Cerebellar cortex (tissue), 1 donor: ENCODE measurements at regions not wholly inside any gene's neighbourhood (a gene's known extent, or its start where the extent isn't known, plus 50 kb on each side); places are given as distances from the start of the nearest gene placed in this dataset.
"Not testable (repeated sequence)": the region's sequence is repeated elsewhere in the genome, so short reads cannot be mapped to it uniquely, and the experiment has no call there.

ENCODE experiments used
- DNase-seq: peaks from one replicate; pipeline ENCODE4 v3.0.0-alpha.2; 2015; ENCODE audit warnings: low spot score

GRCh38 chr9:96131825-96132224 is 170.2 kb downstream of the HSD17B3 start:
- DNase-seq: no peak

- no peak for DNase-seq
Measured at GRCh38 chr9:96130970-96131369, 171.0 kb downstream of the HSD17B3 start.

DNA sequence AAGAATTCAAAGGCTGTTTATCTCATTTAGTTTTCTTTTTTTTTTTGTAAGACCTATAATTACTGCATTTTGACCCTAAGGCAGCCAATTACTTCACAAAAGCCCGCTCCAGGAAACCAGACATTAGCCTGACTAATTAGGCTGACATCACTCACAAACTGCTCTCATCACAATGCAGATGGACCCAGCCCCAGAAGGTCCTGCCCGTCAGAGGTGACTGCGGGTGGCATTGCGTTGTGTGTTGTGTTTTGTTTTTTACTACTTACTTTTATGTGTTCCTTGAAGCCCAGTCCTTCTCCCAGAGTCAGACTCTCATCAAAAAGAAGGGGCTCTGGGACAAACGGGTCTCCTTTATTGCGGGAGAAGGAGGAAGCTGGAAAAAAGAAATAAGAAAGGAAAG is 172.2 kb downstream of the HSD17B3 start:
- DNase-seq: no peak

GRCh38 chr9:96128880-96129279 is 173.1 kb downstream of the HSD17B3 start:
- DNase-seq: no peak

DNA sequence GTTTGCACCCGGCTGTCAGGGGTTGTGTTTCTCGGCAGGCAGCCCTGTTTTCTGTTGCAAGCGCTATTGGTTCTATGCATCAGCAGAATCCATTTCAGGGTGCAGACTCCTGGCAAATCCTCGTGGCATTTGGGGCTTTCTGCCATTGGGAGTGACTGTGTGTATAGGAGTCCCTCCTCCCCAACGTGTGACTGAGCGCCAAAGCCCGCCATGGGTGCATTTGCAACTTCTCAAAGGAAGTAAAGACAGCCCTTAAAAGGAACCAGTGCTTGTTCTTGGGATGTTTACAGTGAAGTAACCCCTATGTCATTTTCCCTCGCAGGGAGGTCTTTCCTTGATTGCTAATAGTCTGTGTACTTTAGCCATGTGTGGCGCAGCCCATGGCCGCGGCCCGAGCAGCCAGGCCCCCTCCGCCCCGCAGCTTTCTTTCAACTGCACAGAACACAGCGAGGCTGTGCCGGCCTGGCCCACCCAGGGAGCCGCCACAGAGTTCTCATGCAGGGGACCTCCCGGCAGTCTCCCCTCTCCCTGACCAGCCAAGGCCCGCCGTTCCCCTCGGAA is 175.6 kb downstream of the HSD17B3 start:
- DNase-seq: no peak

DNA sequence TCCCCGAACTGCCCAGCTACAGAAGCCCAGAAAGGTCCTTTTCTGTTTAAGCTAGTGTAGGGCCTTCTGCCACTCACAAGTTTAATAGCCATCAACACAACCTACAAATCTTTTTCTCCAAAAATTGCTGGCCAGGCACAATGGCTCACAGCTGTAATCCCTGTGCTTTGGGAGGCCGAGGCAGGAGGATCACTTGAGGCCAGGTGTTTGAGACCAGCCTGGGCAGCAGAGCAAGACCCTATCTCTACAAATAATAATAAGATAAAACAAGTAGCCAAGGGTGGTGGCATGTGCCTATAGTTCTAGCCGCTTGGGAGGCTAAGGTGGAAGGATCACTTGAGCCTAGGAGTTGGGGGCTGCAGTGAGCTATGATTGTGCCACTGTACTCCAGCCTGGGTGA is 176.4 kb downstream of the HSD17B3 start:
- DNase-seq: no peak

DNA sequence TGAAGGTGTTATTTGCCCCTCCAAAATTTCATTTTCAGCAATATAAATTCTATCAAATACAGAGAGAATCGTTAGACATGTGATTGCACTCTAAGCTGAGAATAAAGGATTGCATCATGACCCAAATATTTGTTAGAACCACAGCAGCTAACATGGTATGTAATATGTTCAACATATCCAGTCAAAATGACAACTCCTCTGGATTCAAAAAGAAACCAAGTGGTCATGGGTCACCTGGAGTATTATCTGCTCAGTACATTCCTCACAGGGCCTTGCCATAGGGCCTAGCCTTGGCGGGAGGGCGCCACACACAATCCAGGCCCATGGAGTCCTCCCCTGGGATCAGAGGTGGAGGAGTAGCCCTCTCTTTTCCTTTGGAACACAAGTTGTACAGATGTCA is 179.2 kb downstream of the HSD17B3 start:
- no peak for DNase-seq

DNA sequence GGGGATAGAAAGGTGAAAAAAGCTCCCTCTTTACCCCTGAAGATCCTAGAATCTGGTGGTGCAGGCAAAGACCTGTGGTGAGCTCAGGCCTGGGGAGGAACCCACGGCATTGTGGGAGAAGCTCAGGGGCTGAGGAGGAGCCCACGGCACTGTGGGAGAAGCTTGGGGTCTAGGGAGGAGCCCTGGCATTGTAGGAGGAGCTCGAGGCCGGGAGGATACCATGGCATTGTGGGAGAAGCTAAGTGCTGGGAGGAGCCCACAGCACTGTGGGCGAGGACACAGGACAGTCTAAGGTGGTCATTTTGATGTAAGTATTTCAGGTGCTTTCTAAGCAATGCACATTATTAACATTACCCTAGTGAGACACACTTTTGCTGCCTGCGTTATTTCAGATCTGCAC is 179.7 kb downstream of the HSD17B3 start:
- DNase-seq: no peak

DNA sequence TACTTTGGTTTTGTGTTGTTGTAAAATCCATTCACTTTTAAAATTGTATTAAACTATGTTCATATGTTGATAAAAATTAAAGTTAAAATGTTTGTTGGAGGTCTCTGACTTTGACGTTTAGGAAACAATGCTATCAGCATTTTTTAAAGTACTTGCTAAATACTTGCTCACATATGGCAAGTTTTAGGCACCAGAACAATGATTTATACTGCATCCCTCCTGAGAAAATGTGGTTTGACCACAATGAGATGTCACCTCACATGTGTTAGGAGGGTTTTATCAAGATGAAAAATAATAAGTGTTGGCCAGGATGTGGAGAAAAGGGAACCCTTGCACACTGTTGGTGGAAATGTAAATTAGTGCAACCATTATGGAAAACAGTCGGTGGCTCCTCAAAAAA is 180.8 kb downstream of the HSD17B3 start:
- no peak for DNase-seq

GRCh38 chr9:96117398-96118080 is 184.4 kb downstream of the HSD17B3 start:
- no peak for DNase-seq

- DNase-seq: peak; percentile 46
Measured at GRCh38 chr9:96116275-96117064, 185.5 kb downstream of the HSD17B3 start.

- no peak for DNase-seq
Measured at GRCh38 chr9:96115836-96116235, 186.1 kb downstream of the HSD17B3 start.

GRCh38 chr9:96113032-96113431 is 188.9 kb downstream of the HSD17B3 start:
- DNase-seq: peak; percentile 69

DNA sequence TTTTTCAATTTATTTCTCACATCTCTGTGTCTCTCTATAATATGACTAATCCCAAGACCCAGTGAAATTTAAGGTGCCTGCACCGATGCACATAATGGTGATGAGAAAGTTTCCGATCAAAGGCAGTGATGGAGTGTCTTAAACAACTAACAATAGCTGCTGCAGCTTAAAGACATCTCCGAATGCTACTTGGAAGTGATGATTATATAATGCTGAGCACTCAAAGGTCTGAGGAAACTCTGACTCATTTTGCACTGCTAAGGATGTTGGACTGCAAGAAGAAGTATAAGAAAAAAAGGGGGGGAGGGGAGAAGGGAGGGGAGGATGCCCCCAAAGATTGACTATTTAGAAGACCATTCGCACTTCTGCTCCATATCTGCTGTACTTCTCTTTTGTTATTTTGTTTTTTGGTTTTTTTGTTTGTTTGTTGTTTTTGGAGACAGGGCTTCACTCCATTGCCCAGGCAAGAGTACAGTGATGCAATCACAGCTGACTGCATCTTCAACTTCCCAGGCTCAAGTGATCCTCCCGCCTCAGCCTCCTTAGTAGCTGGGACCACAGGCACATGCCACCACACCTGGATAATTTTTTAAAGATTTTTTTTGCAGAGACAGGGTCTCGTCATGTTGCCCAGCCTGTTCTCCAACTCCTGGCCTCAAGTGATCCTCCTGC is 192.2 kb downstream of the HSD17B3 start:
- DNase-seq: no peak

DNA sequence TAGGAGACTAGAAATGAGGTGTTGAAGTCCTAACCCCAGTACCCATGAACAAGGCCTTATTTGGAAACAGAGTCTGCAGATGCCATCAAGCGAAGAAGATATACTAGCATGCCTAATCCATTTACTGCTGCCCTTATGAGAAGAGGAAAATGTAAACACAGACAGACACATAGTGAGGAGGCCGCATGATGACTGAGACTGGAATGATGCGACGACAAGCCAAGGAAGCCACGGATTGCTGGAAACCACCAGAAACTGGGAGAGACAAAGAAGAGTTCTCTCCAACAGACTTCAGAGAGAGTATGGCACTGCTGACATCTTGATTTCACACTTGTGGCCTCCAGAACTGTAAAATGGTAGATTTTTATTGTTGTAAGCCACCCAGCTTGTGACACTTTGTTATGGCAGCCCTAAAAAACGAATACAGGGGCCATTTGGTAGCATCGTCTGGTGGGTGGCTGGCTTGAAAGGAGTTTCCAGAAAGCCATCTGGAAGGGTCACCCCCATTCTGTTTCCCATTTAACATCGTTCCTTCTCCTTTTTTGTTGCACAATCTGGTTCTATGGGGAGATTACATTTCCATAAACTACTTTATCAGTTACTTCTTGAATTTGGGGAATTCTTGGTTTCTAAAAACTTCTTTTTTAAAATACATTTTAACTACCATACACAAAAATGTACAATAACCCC is 193.1 kb downstream of the HSD17B3 start:
- no peak for DNase-seq

- DNase-seq: no peak
Measured at GRCh38 chr9:96107436-96107835, 194.5 kb downstream of the HSD17B3 start.

DNA sequence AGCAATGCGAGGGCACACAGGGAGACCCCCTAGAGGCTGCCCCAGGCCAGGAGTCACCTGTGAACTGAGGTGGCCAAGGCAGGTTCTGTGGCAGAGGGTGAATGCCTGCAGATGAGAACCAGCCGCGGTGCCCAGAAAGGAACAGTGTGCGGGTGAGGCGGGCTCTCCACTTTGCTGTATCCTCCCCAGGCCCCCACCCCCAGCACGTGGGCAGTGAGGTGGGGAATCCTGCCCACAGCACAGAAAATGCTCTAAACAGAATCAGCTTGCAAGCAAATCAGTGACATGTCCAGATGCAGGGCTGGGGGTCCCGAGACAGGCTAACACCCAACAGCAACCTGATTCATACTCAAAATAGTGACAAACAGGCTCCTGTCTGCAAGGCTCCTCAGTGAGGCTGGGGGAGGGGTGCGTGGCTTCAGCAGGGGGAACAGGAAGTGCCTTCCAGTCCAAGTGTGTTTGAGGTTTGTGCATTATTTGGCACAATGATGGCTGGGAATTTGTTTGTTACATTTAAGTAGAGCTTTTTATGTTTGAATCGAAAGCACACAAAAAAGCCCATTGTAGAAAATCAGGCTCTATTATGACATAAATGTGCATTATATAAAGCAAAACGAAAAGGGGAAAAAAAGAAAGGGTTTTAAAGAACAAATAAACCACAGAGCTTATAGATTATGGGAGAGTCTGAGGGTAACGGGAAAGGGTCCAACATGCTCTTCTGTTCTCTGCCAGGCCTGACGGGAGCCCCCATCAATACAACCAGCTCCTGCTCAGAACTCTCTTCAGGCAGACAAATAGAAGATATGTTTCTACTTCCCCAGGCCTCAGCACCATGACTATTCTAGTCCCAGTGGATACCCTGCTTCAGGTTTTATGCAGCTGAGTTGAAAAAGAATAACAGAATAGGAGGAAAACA is 201.3 kb downstream of the HSD17B3 start:
- DNase-seq: no peak

DNA sequence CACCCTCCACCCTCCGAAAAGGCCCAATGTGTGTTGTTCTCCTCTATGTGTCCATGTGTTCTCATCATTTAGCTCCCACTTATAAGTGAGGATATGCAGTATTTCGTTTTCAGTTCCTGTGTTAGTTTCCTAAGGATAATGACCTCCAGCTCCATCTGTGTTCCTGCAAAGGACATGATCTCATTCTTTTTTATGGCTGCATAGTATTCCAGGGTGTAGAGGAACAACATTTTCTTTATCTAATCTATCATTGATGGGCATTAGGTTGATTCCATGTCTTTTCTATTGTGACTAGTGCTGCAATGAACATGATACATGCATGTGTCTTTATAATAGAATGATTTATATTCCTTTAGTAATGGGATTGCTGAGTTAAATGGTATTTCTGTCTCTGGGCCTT is 211.3 kb downstream of the HSD17B3 start:
- DNase-seq: not testable (repeated sequence)

- no peak for DNase-seq
Measured at GRCh38 chr9:96089452-96090085, 212.4 kb downstream of the HSD17B3 start.

GRCh38 chr9:96088510-96088909 is 213.0 kb downstream of the ERCC6L2 start:
- no peak for DNase-seq
